HCT116 (cell line): ENCODE measurements at regions not wholly inside any gene's neighbourhood (a gene's known extent, or its start where the extent isn't known, plus 50 kb on each side); places are given as distances from the start of the nearest gene placed in this dataset.

Experiments used
- ATAC-seq: fragments of 200-7000 bp; cut with Tn5 transposase; 2 replicates; pipeline ENCODE4 v1.9.1; 2020; ENCODE audit warnings: mild to moderate bottlenecking, moderate library complexity
- BruUV-seq: library from RNA; stranded (reverse); fragments of 400-500 nt; replicated peaks from 2 replicates; lab custom pipeline; 2021; lab: Mats Ljungman, UMichigan
- CTCF ChIA-PET: fragments of 300-600 bp; sonication (Branson Sonifier 250); formaldehyde crosslinking; loops from one replicate; lab custom pipeline; 2021; ENCODE audit warnings: antibody characterized with exemption; lab: Charles Lee
- POLR2A ChIA-PET: fragments of 300-600, 350-600 bp; sonication (Branson Sonifier 250); formaldehyde crosslinking; loops from one replicate; lab custom pipeline; 2021; ENCODE audit warnings: antibody characterized with exemption; lab: Charles Lee
- RAD21 ChIA-PET, 2 experiments: fragments of 300-600 bp; sonication (Branson Sonifier 250); formaldehyde crosslinking; loops; one replicate each; lab custom pipeline; 2023; ENCODE audit warnings: low total read pairs in 2 of 2; ENCODE audit not compliant: uncharacterized antibody in 2 of 2, unreplicated experiment in 2 of 2, low non-redundant PET in 1 of 2; lab: Charles Lee
- DNase-seq: peaks from one replicate; pipeline ENCODE4 v3.0.0-alpha.2; 2010; ENCODE audit warnings: low read depth, low spot score
- H2AFZ ChIP-seq: fragments of 200-600 bp; shearing (Covaris generic), sonication (generic); 2 replicates; pipeline ENCODE4 v1.6.1; 2017; ENCODE audit warnings: low read depth, mixed run types, mixed read lengths, antibody characterized with exemption, low read length; ENCODE audit not compliant: poor library complexity, severe bottlenecking
- H3K27ac ChIP-seq: 2 replicates; pipeline ENCODE4 v1.5.1; 2012; ENCODE audit warnings: low read depth, low read length
- H3K27me3 ChIP-seq: fragments of 200-600 bp; sonication (generic); 2 replicates; pipeline ENCODE4 v1.6.1; 2016; ENCODE audit warnings: mixed run types, low read length, mixed read lengths; ENCODE audit not compliant: insufficient read depth
- H3K36me3 ChIP-seq, 2 experiments: fragments of 200-500 bp in 1 of 2; fragments of 200-600 bp in 1 of 2; sonication (Bioruptor generic) in 1 of 2; sonication (generic) in 1 of 2; 2 replicates each; pipeline versions ENCODE4 v1.5.1 to v1.6.1; 2014 to 2016; ENCODE audit warnings: low read length in 2 of 2, inconsistent platforms in 1 of 2, mixed read lengths in 1 of 2, mixed run types in 1 of 2; ENCODE audit not compliant: insufficient read depth in 2 of 2, control insufficient read depth in 1 of 2
- H3K4me1 ChIP-seq, 2 experiments: fragments of 200-600 bp in 1 of 2; sonication (generic) in 1 of 2; 2 replicates each; pipeline versions ENCODE4 v1.5.1 to v1.6.1; 2012 to 2017; ENCODE audit warnings: low read length in 2 of 2, inconsistent platforms in 1 of 2, mild to moderate bottlenecking in 1 of 2, mixed read lengths in 1 of 2, mixed run types in 1 of 2, moderate library complexity in 1 of 2; ENCODE audit not compliant: insufficient read depth in 2 of 2, control insufficient read depth in 1 of 2
- H3K4me2 ChIP-seq: fragments of 200-600 bp; sonication (generic); 2 replicates; pipeline ENCODE4 v1.6.1; 2017; ENCODE audit warnings: mixed run types, low read length, mixed read lengths
- H3K4me3 ChIP-seq, 2 experiments: fragments of 200-600 bp in 1 of 2; sonication (generic) in 1 of 2; replicated peaks in 1 of 2; 2 replicates each; pipeline ENCODE4 v1.5.1; 2011 to 2016; ENCODE audit warnings: low read length in 2 of 2, control low read depth in 1 of 2, low read depth in 1 of 2, mild to moderate bottlenecking in 1 of 2, mixed read lengths in 1 of 2, mixed run types in 1 of 2
- H3K79me2 ChIP-seq: fragments of 200-600 bp; sonication (generic); 2 replicates; pipeline ENCODE4 v1.6.1; 2017; ENCODE audit warnings: mild to moderate bottlenecking, mixed run types, low read length, moderate library complexity, mixed read lengths; ENCODE audit not compliant: insufficient read depth
- H3K9ac ChIP-seq: fragments of 200-600 bp; sonication (generic); 2 replicates; pipeline ENCODE4 v1.6.1; 2016; ENCODE audit warnings: low read length, mixed read lengths
- H3K9me2 ChIP-seq: fragments of 200-600 bp; sonication (generic), shearing (Covaris generic); 2 replicates; pipeline ENCODE4 v1.6.1; 2017; ENCODE audit warnings: mixed run types, mild to moderate bottlenecking, moderate library complexity; ENCODE audit not compliant: insufficient read depth
- H3K9me3 ChIP-seq, 2 experiments: fragments of 200-500 bp in 1 of 2; fragments of 200-600 bp in 1 of 2; sonication (Bioruptor generic) in 1 of 2; sonication (generic) in 1 of 2; 2 replicates each; pipeline ENCODE4 v1.6.1; 2014 to 2017; ENCODE audit warnings: low read length in 2 of 2, mixed read lengths in 2 of 2, inconsistent platforms in 1 of 2, low read depth in 1 of 2, mild to moderate bottlenecking in 1 of 2, mixed run types in 1 of 2, moderate library complexity in 1 of 2; ENCODE audit not compliant: control insufficient read depth in 1 of 2, insufficient read depth in 1 of 2
- H4K20me1 ChIP-seq: fragments of 200-600 bp; sonication (generic), shearing (Covaris generic); 2 replicates; pipeline ENCODE4 v1.6.1; 2017; ENCODE audit warnings: mixed run types, mild to moderate bottlenecking, moderate library complexity; ENCODE audit not compliant: insufficient read depth
- ELF1 ChIP-seq: IDR thresholded peaks from 2 replicates; pipeline ENCODE4 v1.6.1; 2012; ENCODE audit warnings: low read depth, borderline replicate concordance
- JUND ChIP-seq: IDR thresholded peaks from 2 replicates; pipeline ENCODE4 v1.6.1; 2012
- MAX ChIP-seq: IDR thresholded peaks from 2 replicates; pipeline ENCODE4 v1.6.1; 2012
- RAD21 ChIP-seq: IDR thresholded peaks from 2 replicates; pipeline ENCODE4 v1.6.1; 2012; ENCODE audit warnings: low read depth, mild to moderate bottlenecking
- SIN3A ChIP-seq: IDR thresholded peaks from 2 replicates; pipeline ENCODE4 v1.6.1; 2012; ENCODE audit warnings: low read depth
- SP1 ChIP-seq: IDR thresholded peaks from 2 replicates; pipeline ENCODE4 v1.6.1; 2012; ENCODE audit warnings: low read depth
- TCF7L2 ChIP-seq: IDR thresholded peaks from 2 replicates; pipeline ENCODE4 v1.7.0; 2011; ENCODE audit warnings: borderline replicate concordance, inconsistent platforms; ENCODE audit not compliant: insufficient read depth, insufficient read length; ENCODE audit errors: extremely low read depth
- YY1 ChIP-seq: IDR thresholded peaks from 2 replicates; pipeline ENCODE4 v1.6.1; 2011; ENCODE audit warnings: low read length, low read depth, moderate library complexity, mild to moderate bottlenecking; ENCODE audit not compliant: insufficient replicate concordance; ENCODE audit errors: extremely low read depth
- ZBTB33 ChIP-seq: IDR thresholded peaks from 2 replicates; pipeline ENCODE4 v1.6.1; 2011; ENCODE audit warnings: mild to moderate bottlenecking, low read length, moderate library complexity; ENCODE audit not compliant: insufficient replicate concordance; ENCODE audit errors: extremely low read depth
- ZFX ChIP-seq: fragments of 450-650 bp; IDR thresholded peaks from 2 replicates; pipeline ENCODE4 v1.6.1; 2017
- intact Hi-C: fragments of 100-400 bp; cut with micrococcal nuclease; formaldehyde crosslinking; loops from 2 replicates; pipeline ENCODE4 v1.10.0; 2022
- TF ChIP-seq, protein P1 (sequence below), 3 experiments: fragments of 200-600 bp in 1 of 3; sonication (generic) in 1 of 3; IDR thresholded peaks in 2 of 3; conservative IDR thresholded peaks in 1 of 3; 2 replicates each; pipeline ENCODE4 v1.5.1; 2012 to 2017; ENCODE audit warnings: low read depth in 2 of 3, low read length in 2 of 3, antibody characterized with exemption in 1 of 3, borderline replicate concordance in 1 of 3, control low read depth in 1 of 3, mild to moderate bottlenecking in 1 of 3, mixed read lengths in 1 of 3, mixed run types in 1 of 3, moderate library complexity in 1 of 3; ENCODE audit not compliant: insufficient read depth in 1 of 3
- TF ChIP-seq, protein P2 (sequence below): IDR thresholded peaks from 2 replicates; pipeline ENCODE4 v1.6.1; 2012; ENCODE audit warnings: low read depth
- TF ChIP-seq, protein P3 (sequence below): IDR thresholded peaks from 2 replicates; pipeline ENCODE4 v1.6.1; 2012

DNA sequence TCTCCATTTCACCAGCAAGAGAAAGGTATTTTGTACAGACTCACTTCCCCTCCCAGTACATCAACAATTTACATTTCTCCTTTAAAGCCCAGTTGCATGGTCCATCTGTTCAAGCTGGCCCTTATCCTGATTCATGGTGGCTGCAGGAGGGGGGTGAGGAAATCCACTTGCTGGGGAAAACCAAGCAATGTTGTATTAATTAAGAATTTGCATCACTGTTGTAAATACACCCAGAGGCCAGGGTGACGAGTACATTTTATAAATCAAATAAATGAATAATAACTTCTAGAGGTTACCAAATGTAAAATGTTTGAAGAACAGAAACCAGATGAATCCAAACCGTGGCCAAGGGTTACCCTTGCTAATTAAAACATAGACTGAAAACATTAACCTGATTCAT lies 395.9 kb upstream of the INTU start:
- no peak overlapping the region for H3K27ac ChIP-seq
- DNase-seq (no peak), ATAC-seq (no peak)
- H3K4me2 ChIP-seq = no peak overlapping the region
- POLR2A ChIA-PET = no interaction called here
- no peak overlapping the region for H3K4me3 ChIP-seq
- no TSS peak for BruUV-seq
- intact Hi-C loops = no loop called here
- RAD21 ChIA-PET = no interaction called here
- no peaks in the 10 kb centered on the region for H4K20me1 ChIP-seq
- no peak for TF ChIP-seq ZBTB33
- TF ChIP-seq ELF1 = no peak
- no peak for TF ChIP-seq RAD21
- TF ChIP-seq SIN3A = no peak
- no peak for TF ChIP-seq YY1
- H3K9me2 ChIP-seq = no peaks in the 10 kb centered on the region
- CTCF ChIA-PET = no interaction called here
- no peak overlapping the region for H3K9ac ChIP-seq
- no peaks in the 10 kb centered on the region for H3K36me3 ChIP-seq
- H2AFZ ChIP-seq = no peak overlapping the region
- no peaks in the 10 kb centered on the region for H3K9me3 ChIP-seq
- no peaks in the 10 kb centered on the region for H3K27me3 ChIP-seq
- H3K4me1 ChIP-seq = no peaks in the 10 kb centered on the region
- H3K79me2 ChIP-seq = no peaks in the 10 kb centered on the region

GRCh38 chr4:127237581-127237980 lies 395.2 kb upstream of the INTU start:
- Histone ChIP-seq H3K4me2 (no peak overlapping the region), H3K4me1 (no peaks in the 10 kb centered on the region)
- ATAC-seq = no peak
- no TSS peak for BruUV-seq
- POLR2A ChIA-PET = no interaction called here
- no peak for TF ChIP-seq SP1
- no peak for TF ChIP-seq TCF7L2
- TF ChIP-seq, protein P1, sequence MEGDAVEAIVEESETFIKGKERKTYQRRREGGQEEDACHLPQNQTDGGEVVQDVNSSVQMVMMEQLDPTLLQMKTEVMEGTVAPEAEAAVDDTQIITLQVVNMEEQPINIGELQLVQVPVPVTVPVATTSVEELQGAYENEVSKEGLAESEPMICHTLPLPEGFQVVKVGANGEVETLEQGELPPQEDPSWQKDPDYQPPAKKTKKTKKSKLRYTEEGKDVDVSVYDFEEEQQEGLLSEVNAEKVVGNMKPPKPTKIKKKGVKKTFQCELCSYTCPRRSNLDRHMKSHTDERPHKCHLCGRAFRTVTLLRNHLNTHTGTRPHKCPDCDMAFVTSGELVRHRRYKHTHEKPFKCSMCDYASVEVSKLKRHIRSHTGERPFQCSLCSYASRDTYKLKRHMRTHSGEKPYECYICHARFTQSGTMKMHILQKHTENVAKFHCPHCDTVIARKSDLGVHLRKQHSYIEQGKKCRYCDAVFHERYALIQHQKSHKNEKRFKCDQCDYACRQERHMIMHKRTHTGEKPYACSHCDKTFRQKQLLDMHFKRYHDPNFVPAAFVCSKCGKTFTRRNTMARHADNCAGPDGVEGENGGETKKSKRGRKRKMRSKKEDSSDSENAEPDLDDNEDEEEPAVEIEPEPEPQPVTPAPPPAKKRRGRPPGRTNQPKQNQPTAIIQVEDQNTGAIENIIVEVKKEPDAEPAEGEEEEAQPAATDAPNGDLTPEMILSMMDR (IDR thresholded peaks at IDR 0.05 in 2 of 3, conservative IDR thresholded peaks at IDR 0.05 in 1 of 3; ENCODE audit: borderline replicate concordance in 1 of 3, insufficient read depth in 1 of 3, low read depth in 2 of 3, low read length in 2 of 3) = no peak
- no peak for TF ChIP-seq JUND
- TF ChIP-seq ZFX = no peak
- TF ChIP-seq MAX = no peak
- TF ChIP-seq, protein P2, sequence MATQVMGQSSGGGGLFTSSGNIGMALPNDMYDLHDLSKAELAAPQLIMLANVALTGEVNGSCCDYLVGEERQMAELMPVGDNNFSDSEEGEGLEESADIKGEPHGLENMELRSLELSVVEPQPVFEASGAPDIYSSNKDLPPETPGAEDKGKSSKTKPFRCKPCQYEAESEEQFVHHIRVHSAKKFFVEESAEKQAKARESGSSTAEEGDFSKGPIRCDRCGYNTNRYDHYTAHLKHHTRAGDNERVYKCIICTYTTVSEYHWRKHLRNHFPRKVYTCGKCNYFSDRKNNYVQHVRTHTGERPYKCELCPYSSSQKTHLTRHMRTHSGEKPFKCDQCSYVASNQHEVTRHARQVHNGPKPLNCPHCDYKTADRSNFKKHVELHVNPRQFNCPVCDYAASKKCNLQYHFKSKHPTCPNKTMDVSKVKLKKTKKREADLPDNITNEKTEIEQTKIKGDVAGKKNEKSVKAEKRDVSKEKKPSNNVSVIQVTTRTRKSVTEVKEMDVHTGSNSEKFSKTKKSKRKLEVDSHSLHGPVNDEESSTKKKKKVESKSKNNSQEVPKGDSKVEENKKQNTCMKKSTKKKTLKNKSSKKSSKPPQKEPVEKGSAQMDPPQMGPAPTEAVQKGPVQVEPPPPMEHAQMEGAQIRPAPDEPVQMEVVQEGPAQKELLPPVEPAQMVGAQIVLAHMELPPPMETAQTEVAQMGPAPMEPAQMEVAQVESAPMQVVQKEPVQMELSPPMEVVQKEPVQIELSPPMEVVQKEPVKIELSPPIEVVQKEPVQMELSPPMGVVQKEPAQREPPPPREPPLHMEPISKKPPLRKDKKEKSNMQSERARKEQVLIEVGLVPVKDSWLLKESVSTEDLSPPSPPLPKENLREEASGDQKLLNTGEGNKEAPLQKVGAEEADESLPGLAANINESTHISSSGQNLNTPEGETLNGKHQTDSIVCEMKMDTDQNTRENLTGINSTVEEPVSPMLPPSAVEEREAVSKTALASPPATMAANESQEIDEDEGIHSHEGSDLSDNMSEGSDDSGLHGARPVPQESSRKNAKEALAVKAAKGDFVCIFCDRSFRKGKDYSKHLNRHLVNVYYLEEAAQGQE = no peak
- TF ChIP-seq, protein P3, sequence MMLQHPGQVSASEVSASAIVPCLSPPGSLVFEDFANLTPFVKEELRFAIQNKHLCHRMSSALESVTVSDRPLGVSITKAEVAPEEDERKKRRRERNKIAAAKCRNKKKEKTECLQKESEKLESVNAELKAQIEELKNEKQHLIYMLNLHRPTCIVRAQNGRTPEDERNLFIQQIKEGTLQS = no peak
- TF ChIP-seq, all 23 proteins: peak for 0
- Histone ChIP-seq H3K27ac (no peak overlapping the region), H3K9me2 (no peaks in the 10 kb centered on the region), H3K4me3 (no peak overlapping the region), H3K27me3 (no peaks in the 10 kb centered on the region), H2AFZ (no peak overlapping the region), H3K79me2 (no peaks in the 10 kb centered on the region), H3K36me3 (no peaks in the 10 kb centered on the region), H3K9ac (no peak overlapping the region), H4K20me1 (no peaks in the 10 kb centered on the region), H3K9me3 (no peaks in the 10 kb centered on the region)
- ChIA-PET RAD21 (no interaction called here), CTCF (no interaction called here)
- intact Hi-C loops = no loop called here
- DNase-seq = no peak
